CD14-positive monocyte (primary cell): ENCODE measurements at regions not wholly inside any gene's neighbourhood (a gene's known extent, or its start where the extent isn't known, plus 50 kb on each side); places are given as distances from the start of the nearest gene placed in this dataset.

Source experiments
- DNase-seq, 3 donors: peaks; one replicate each; pipeline ENCODE4 v3.0.0-alpha.2; 2011 to 2022
- H2AFZ ChIP-seq: 2 replicates; pipeline ENCODE4 v1.6.0; 2012; ENCODE audit warnings: mild to moderate bottlenecking, low read depth, low read length, inconsistent platforms; ENCODE audit not compliant: insufficient read depth, poor library complexity, severe bottlenecking
- H3K27ac ChIP-seq, 2 donors: 1 replicate in 1 of 2; 2 replicates in 1 of 2; pipeline ENCODE4 v1.5.1; 2012 to 2013; ENCODE audit warnings: low read length in 2 of 2, control low read depth in 1 of 2, inconsistent platforms in 1 of 2, low read depth in 1 of 2, mild to moderate bottlenecking in 1 of 2
- H3K27me3 ChIP-seq, 2 donors: one replicate each; pipeline versions ENCODE4 v1.6.0 to v1.6.1; 2011 to 2013; ENCODE audit warnings: low read length in 2 of 2; ENCODE audit not compliant: control insufficient read depth in 2 of 2, insufficient read depth in 2 of 2
- H3K36me3 ChIP-seq, 2 donors: replicated peaks in 1 of 2; 1 replicate in 1 of 2; 2 replicates in 1 of 2; pipeline versions ENCODE4 v1.5.1 to v1.6.1; 2012 to 2013; ENCODE audit warnings: low read length in 2 of 2, control low read depth in 1 of 2, inconsistent platforms in 1 of 2, mild to moderate bottlenecking in 1 of 2; ENCODE audit not compliant: insufficient read depth in 2 of 2, control insufficient read depth in 1 of 2
- H3K4me1 ChIP-seq, 2 donors: 1 replicate in 1 of 2; 2 replicates in 1 of 2; pipeline versions ENCODE4 v1.5.1 to v1.6.1; 2012 to 2013; ENCODE audit warnings: low read length in 2 of 2, control low read depth in 1 of 2, inconsistent platforms in 1 of 2, mild to moderate bottlenecking in 1 of 2, moderate library complexity in 1 of 2; ENCODE audit not compliant: insufficient read depth in 2 of 2, control insufficient read depth in 1 of 2
- H3K4me2 ChIP-seq: replicated peaks from 2 replicates; pipeline ENCODE3; 2012; ENCODE audit warnings: low read length, moderate library complexity, mild to moderate bottlenecking; ENCODE audit not compliant: poor library complexity, severe bottlenecking; ENCODE audit errors: extremely low read depth
- H3K4me3 ChIP-seq, 3 experiments: fragments of 200-600 bp in 1 of 3; sonication (generic) in 1 of 3; replicated peaks in 1 of 3; 1 replicate in 2 of 3; 2 replicates in 1 of 3; pipeline ENCODE4 v1.5.1; 2011 to 2013; ENCODE audit warnings: low read length in 3 of 3, mild to moderate bottlenecking in 3 of 3, control low read depth in 2 of 3, low read depth in 2 of 3, inconsistent platforms in 1 of 3, moderate library complexity in 1 of 3
- H3K79me2 ChIP-seq: 2 replicates; pipeline ENCODE4 v1.6.0; 2012; ENCODE audit warnings: mild to moderate bottlenecking, control low read depth, inconsistent platforms, low read length, moderate library complexity; ENCODE audit not compliant: insufficient read depth
- H3K9ac ChIP-seq: 2 replicates; pipeline ENCODE4 v1.6.0; 2017; ENCODE audit warnings: low read length, mild to moderate bottlenecking; ENCODE audit not compliant: insufficient read depth, poor library complexity, severe bottlenecking
- H3K9me3 ChIP-seq, 2 donors: replicated peaks in 1 of 2; 1 replicate in 1 of 2; 2 replicates in 1 of 2; pipeline versions ENCODE4 v1.5.1 to v1.6.1; 2012 to 2013; ENCODE audit warnings: low read length in 2 of 2, control low read depth in 1 of 2; ENCODE audit not compliant: control insufficient read depth in 1 of 2, insufficient read depth in 1 of 2
- H4K20me1 ChIP-seq: 2 replicates; pipeline ENCODE4 v1.6.0; 2012; ENCODE audit warnings: mild to moderate bottlenecking, low read length, control low read depth, moderate library complexity; ENCODE audit not compliant: insufficient read depth
- H3K27ac Mint-ChIP-seq, 7 donors: one replicate each; pipeline ENCODE4 v1.8.0; 2020; ENCODE audit warnings: mild to moderate bottlenecking in 7 of 7, mixed read lengths in 7 of 7, moderate library complexity in 6 of 7, inconsistent platforms in 2 of 7
- H3K27me3 Mint-ChIP-seq, 3 donors: one replicate each; pipeline ENCODE4 v1.8.0; 2021 to 2022; ENCODE audit warnings: low read depth in 3 of 3, mild to moderate bottlenecking in 3 of 3, mixed read lengths in 3 of 3, moderate library complexity in 3 of 3, inconsistent platforms in 1 of 3
- H3K36me3 Mint-ChIP-seq, 2 donors: one replicate each; pipeline ENCODE4 v1.8.0; 2020; ENCODE audit warnings: mixed read lengths in 2 of 2, inconsistent platforms in 1 of 2, mild to moderate bottlenecking in 1 of 2
- H3K4me1 Mint-ChIP-seq: one replicate; pipeline ENCODE4 v1.8.0; 2020; ENCODE audit warnings: mild to moderate bottlenecking, mixed read lengths
- H3K4me3 Mint-ChIP-seq, 2 donors: one replicate each; pipeline ENCODE4 v1.8.0; 2020; ENCODE audit warnings: mild to moderate bottlenecking in 2 of 2, mixed read lengths in 2 of 2, moderate library complexity in 1 of 2
- H3K9me3 Mint-ChIP-seq, 7 donors: one replicate each; pipeline ENCODE4 v1.8.0; 2020 to 2022; ENCODE audit warnings: mixed read lengths in 7 of 7, mild to moderate bottlenecking in 6 of 7, moderate library complexity in 6 of 7, inconsistent platforms in 2 of 7
- CTCF ChIP-seq: fragments of 200-600 bp; IDR thresholded peaks from one replicate; pipeline ENCODE4 v1.8.0; 2022; ENCODE audit warnings: antibody characterized with exemption, mild to moderate bottlenecking
- WGBS: methylation state at CpG from one replicate; pipeline ENCODE4 v1.1.5; 2013; ENCODE audit warnings: missing lambda C conversion rate; ENCODE audit not compliant: insufficient coverage; 5-methylcytosine and 5-hydroxymethylcytosine counted together
- intact Hi-C, 2 donors: fragments of 100-400 bp; cut with micrococcal nuclease; formaldehyde crosslinking; loops; one replicate each; pipeline versions ENCODE4 v1.15.0 to v1.15.1; 2023

- Mint-ChIP-seq H3K9me3 (peaks cover 0 to 10% (median 0%) of the 10 kb centered on the region in 7 donors), H3K27ac (no peak overlapping the region), H3K4me1 (no peaks in the 10 kb centered on the region), H3K27me3 (peaks cover 0 to 1% (median 0%) of the 10 kb centered on the region in 3 donors), H3K4me3 (no peak overlapping the region), H3K36me3 (no peaks in the 10 kb centered on the region)
- Histone ChIP-seq H3K4me2 (no peak overlapping the region), H3K9ac (no peak overlapping the region), H3K79me2 (no peaks in the 10 kb centered on the region), H2AFZ (no peak overlapping the region), H4K20me1 (no peaks in the 10 kb centered on the region), H3K27me3 (no peaks in the 10 kb centered on the region), H3K9me3 (peaks cover 5 to 6% of the 10 kb centered on the region in 2 donors), H3K4me1 (no peaks in the 10 kb centered on the region), H3K36me3 (no peaks in the 10 kb centered on the region), H3K27ac (no peak overlapping the region), H3K4me3 (no peak overlapping the region)
- no CpG with 5 or more reads among the region's 2 CpGs for WGBS
- TF ChIP-seq CTCF: no peak
- intact Hi-C loops: no loop called here
- DNase-seq: no peak
Measured at GRCh38 chr7:89926194-89926593, 228.1 kb upstream of the STEAP1 start.

- H3K9me3 ChIP-seq: peaks cover 5 to 6% of the 10 kb centered on the region in 2 donors
- TF ChIP-seq CTCF: no peak
- no peaks in the 10 kb centered on the region for H3K4me1 Mint-ChIP-seq
Measured at GRCh38 chr7:89926701-89927100, 227.6 kb upstream of the STEAP1 start.

More at GRCh38 chr7:89926701-89927100, 227.6 kb upstream of the STEAP1 start:
- Histone ChIP-seq H3K27ac (no peak overlapping the region), H3K4me2 (no peak overlapping the region), H3K36me3 (no peaks in the 10 kb centered on the region), H3K79me2 (no peaks in the 10 kb centered on the region), H3K9ac (no peak overlapping the region), H2AFZ (no peak overlapping the region), H3K4me3 (no peak overlapping the region), H3K27me3 (no peaks in the 10 kb centered on the region), H3K4me1 (no peaks in the 10 kb centered on the region), H4K20me1 (no peaks in the 10 kb centered on the region)
- H3K27me3 Mint-ChIP-seq: peaks cover 0 to 1% (median 0%) of the 10 kb centered on the region in 3 donors
- no peak for DNase-seq
- H3K4me3 Mint-ChIP-seq: no peak overlapping the region
- H3K9me3 Mint-ChIP-seq: peaks cover 0 to 10% (median 0%) of the 10 kb centered on the region in 7 donors
- H3K27ac Mint-ChIP-seq: no peak overlapping the region
- WGBS: 93% methylated on average over 4 of the region's 6 CpGs
- H3K36me3 Mint-ChIP-seq: no peaks in the 10 kb centered on the region
- intact Hi-C loops: no loop called here
